H9 (cell line): ENCODE measurements at regions not wholly inside any gene's neighbourhood (a gene's known extent, or its start where the extent isn't known, plus 50 kb on each side); places are given as distances from the start of the nearest gene placed in this dataset.

Experiments
- DNase-seq: peaks from one replicate; pipeline ENCODE4 v3.0.0-alpha.2; 2017
- H2AFZ ChIP-seq: one replicate; pipeline ENCODE4 v1.6.1; 2013; ENCODE audit warnings: mild to moderate bottlenecking, low read length, control low read depth, moderate library complexity
- H2AK5ac ChIP-seq: 2 replicates; pipeline ENCODE4 v1.6.1; 2013; ENCODE audit warnings: low read length, control low read depth, mixed read lengths; ENCODE audit not compliant: insufficient read length
- H2BK120ac ChIP-seq: one replicate; pipeline ENCODE4 v1.6.1; 2013; ENCODE audit warnings: low read depth, mild to moderate bottlenecking, low read length, control low read depth, inconsistent platforms; ENCODE audit not compliant: poor library complexity, severe bottlenecking
- H2BK12ac ChIP-seq: 2 replicates; pipeline ENCODE4 v1.6.1; 2013; ENCODE audit warnings: low read length, control low read depth, mixed read lengths, low read depth; ENCODE audit not compliant: insufficient read length
- H2BK15ac ChIP-seq: 2 replicates; pipeline ENCODE4 v1.6.1; 2013; ENCODE audit warnings: low read depth, low read length, control low read depth
- H2BK20ac ChIP-seq: one replicate; pipeline ENCODE4 v1.6.1; 2013; ENCODE audit warnings: low read depth, mild to moderate bottlenecking, low read length, control low read depth, inconsistent platforms; ENCODE audit not compliant: poor library complexity, severe bottlenecking
- H2BK5ac ChIP-seq: 2 replicates; pipeline ENCODE4 v1.6.1; 2013; ENCODE audit warnings: low read length, control low read depth, mixed read lengths; ENCODE audit not compliant: insufficient read length
- H3K14ac ChIP-seq: 2 replicates; pipeline ENCODE4 v1.6.1; 2013; ENCODE audit warnings: low read length, control low read depth; ENCODE audit not compliant: insufficient read depth
- H3K18ac ChIP-seq: 2 replicates; pipeline ENCODE4 v1.6.1; 2013; ENCODE audit warnings: low read depth, mild to moderate bottlenecking, mixed read lengths, low read length, control low read depth; ENCODE audit not compliant: insufficient read length
- H3K23ac ChIP-seq: 2 replicates; pipeline ENCODE4 v1.6.1; 2013; ENCODE audit warnings: low read length, control low read depth, mixed read lengths, low read depth; ENCODE audit not compliant: insufficient read length
- H3K23me2 ChIP-seq: 2 replicates; pipeline ENCODE4 v1.6.1; 2013; ENCODE audit warnings: low read depth, mild to moderate bottlenecking, mixed read lengths, low read length, control low read depth; ENCODE audit not compliant: insufficient read length, poor library complexity, severe bottlenecking
- H3K27ac ChIP-seq: 2 replicates; pipeline ENCODE4 v1.5.1; 2013; ENCODE audit warnings: low read length, control low read depth, mixed read lengths, low read depth; ENCODE audit not compliant: insufficient read length
- H3K27me3 ChIP-seq: 2 replicates; pipeline ENCODE4 v1.6.1; 2013; ENCODE audit warnings: low read length, control low read depth, inconsistent platforms; ENCODE audit not compliant: insufficient read depth
- H3K4ac ChIP-seq: 2 replicates; pipeline ENCODE4 v1.6.1; 2013; ENCODE audit warnings: low read depth, mild to moderate bottlenecking, control low read depth, inconsistent platforms, low read length, moderate library complexity
- H3K4me1 ChIP-seq: 2 replicates; pipeline ENCODE4 v1.6.1; 2013; ENCODE audit warnings: low read length, control low read depth, inconsistent platforms; ENCODE audit not compliant: insufficient read depth
- H3K4me2 ChIP-seq: 2 replicates; pipeline ENCODE4 v1.6.1; 2013; ENCODE audit warnings: low read length, control low read depth, mixed read lengths; ENCODE audit not compliant: insufficient read length, insufficient read depth
- H3K56ac ChIP-seq: 2 replicates; pipeline ENCODE4 v1.6.1; 2013; ENCODE audit warnings: low read depth, mild to moderate bottlenecking, mixed read lengths, low read length, control low read depth; ENCODE audit not compliant: insufficient read length
- H3K79me1 ChIP-seq: 2 replicates; pipeline ENCODE4 v1.6.1; 2013; ENCODE audit warnings: low read depth, mild to moderate bottlenecking, moderate library complexity, low read length, control low read depth, inconsistent platforms; ENCODE audit not compliant: insufficient read depth, poor library complexity, severe bottlenecking
- H3K79me2 ChIP-seq: 2 replicates; pipeline ENCODE4 v1.6.1; 2013; ENCODE audit warnings: low read length, control low read depth, inconsistent platforms; ENCODE audit not compliant: insufficient read depth
- H3K9ac ChIP-seq: 2 replicates; pipeline ENCODE4 v1.6.1; 2013; ENCODE audit warnings: low read length, control low read depth, mixed read lengths; ENCODE audit not compliant: insufficient read length; ENCODE audit errors: extremely low read depth
- H3K9me3 ChIP-seq: one replicate; pipeline ENCODE4 v1.6.1; 2013; ENCODE audit warnings: low read depth, low read length, inconsistent platforms; ENCODE audit not compliant: control insufficient read depth
- H3T11ph ChIP-seq: one replicate; pipeline ENCODE4 v1.6.1; 2013; ENCODE audit warnings: mild to moderate bottlenecking, low read length, control low read depth, inconsistent platforms
- H4K20me1 ChIP-seq: one replicate; pipeline ENCODE4 v1.6.1; 2013; ENCODE audit not compliant: control insufficient read depth, insufficient read length, insufficient read depth
- H4K5ac ChIP-seq: 2 replicates; pipeline ENCODE4 v1.6.1; 2013; ENCODE audit warnings: low read depth, mild to moderate bottlenecking, mixed read lengths, low read length, control low read depth; ENCODE audit not compliant: insufficient read length
- H4K8ac ChIP-seq: replicated peaks from 2 replicates; pipeline ENCODE4 v1.6.1; 2013; ENCODE audit warnings: low read length, control low read depth, mixed read lengths, low read depth; ENCODE audit not compliant: insufficient read length
- H4K91ac ChIP-seq: 2 replicates; pipeline ENCODE4 v1.6.1; 2013; ENCODE audit warnings: low read depth, mild to moderate bottlenecking, moderate library complexity, mixed read lengths, low read length, control low read depth; ENCODE audit not compliant: insufficient read length
- H3K27ac Mint-ChIP-seq, 3 experiments: 2 replicates in 2 of 3; 3 replicates in 1 of 3; pipeline ENCODE4 v1.8.0; 2020 to 2021; ENCODE audit warnings: mixed read lengths in 3 of 3, mild to moderate bottlenecking in 1 of 3, moderate library complexity in 1 of 3
- H3K27me3 Mint-ChIP-seq: 2 replicates; pipeline ENCODE4 v1.8.0; 2021; ENCODE audit warnings: low read depth, mild to moderate bottlenecking, moderate library complexity, mixed read lengths
- H3K36me3 Mint-ChIP-seq, 3 experiments: 2 replicates in 2 of 3; 3 replicates in 1 of 3; pipeline ENCODE4 v1.8.0; 2020 to 2021; ENCODE audit warnings: low read depth in 3 of 3, mixed read lengths in 3 of 3; ENCODE audit not compliant: insufficient read depth in 1 of 3
- H3K4me1 Mint-ChIP-seq, 2 experiments: 2 replicates each; pipeline ENCODE4 v1.8.0; 2020; ENCODE audit warnings: mixed read lengths in 2 of 2
- H3K4me3 Mint-ChIP-seq, 2 experiments: 2 replicates in 1 of 2; 3 replicates in 1 of 2; pipeline ENCODE4 v1.8.0; 2020 to 2021; ENCODE audit warnings: mild to moderate bottlenecking in 2 of 2, mixed read lengths in 2 of 2, moderate library complexity in 1 of 2
- H3K9me3 Mint-ChIP-seq, 2 experiments: 2 replicates in 1 of 2; 3 replicates in 1 of 2; pipeline ENCODE4 v1.8.0; 2020; ENCODE audit warnings: mild to moderate bottlenecking in 2 of 2, mixed read lengths in 2 of 2, moderate library complexity in 1 of 2
- WGBS: extraction: QIAGEN DNeasy Blood & Tissue Kit; methylation state at CpG from one replicate; pipeline ENCODE4 v1.1.7; 2013; ENCODE audit warnings: missing lambda C conversion rate, low lambda C conversion rate, mixed read lengths; ENCODE audit not compliant: insufficient read length; ENCODE audit errors: extremely low coverage; 5-methylcytosine and 5-hydroxymethylcytosine counted together
- TF ChIP-seq, protein P1 (sequence below): fragments of 200-600 bp; sonication (generic); conservative IDR thresholded peaks from 3 replicates; pipeline ENCODE4 v1.8.0; 2021; ENCODE audit warnings: antibody characterized with exemption, mild to moderate bottlenecking

DNA sequence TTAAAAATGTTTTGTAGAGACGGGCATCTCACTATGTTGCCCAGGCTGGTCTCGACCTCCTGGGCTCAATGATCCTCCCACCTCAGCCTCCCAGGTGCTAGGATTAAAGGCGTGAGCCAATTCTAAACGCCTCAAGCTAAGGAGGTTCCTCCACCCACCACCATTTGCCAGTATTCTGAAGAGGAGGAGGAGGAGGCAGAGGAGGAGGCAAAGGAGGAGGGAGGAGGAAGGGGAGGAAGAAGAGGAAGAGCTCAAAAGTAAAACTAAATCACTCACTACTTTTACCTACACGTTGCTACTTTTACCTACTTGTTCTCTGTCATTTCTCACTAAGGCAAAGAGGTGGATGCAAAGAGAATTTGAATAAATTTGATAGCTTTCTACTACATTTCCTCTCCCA is 63.6 kb upstream of the ARID1B start:
- TF ChIP-seq, protein P1, sequence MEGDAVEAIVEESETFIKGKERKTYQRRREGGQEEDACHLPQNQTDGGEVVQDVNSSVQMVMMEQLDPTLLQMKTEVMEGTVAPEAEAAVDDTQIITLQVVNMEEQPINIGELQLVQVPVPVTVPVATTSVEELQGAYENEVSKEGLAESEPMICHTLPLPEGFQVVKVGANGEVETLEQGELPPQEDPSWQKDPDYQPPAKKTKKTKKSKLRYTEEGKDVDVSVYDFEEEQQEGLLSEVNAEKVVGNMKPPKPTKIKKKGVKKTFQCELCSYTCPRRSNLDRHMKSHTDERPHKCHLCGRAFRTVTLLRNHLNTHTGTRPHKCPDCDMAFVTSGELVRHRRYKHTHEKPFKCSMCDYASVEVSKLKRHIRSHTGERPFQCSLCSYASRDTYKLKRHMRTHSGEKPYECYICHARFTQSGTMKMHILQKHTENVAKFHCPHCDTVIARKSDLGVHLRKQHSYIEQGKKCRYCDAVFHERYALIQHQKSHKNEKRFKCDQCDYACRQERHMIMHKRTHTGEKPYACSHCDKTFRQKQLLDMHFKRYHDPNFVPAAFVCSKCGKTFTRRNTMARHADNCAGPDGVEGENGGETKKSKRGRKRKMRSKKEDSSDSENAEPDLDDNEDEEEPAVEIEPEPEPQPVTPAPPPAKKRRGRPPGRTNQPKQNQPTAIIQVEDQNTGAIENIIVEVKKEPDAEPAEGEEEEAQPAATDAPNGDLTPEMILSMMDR: no peak
- Histone ChIP-seq H2BK120ac (no peak overlapping the region), H3K4ac (no peak overlapping the region), H3K14ac (no peak overlapping the region), H2BK5ac (no peak overlapping the region), H3K23ac (no peak overlapping the region), H3K9me3 (no peaks in the 10 kb centered on the region), H4K20me1 (no peaks in the 10 kb centered on the region), H2BK12ac (no peak overlapping the region), H3K23me2 (no peaks in the 10 kb centered on the region), H4K91ac (no peak overlapping the region), H2AFZ (no peak overlapping the region), H3K4me2 (no peak overlapping the region), H3K27me3 (no peaks in the 10 kb centered on the region), H3K79me2 (no peaks in the 10 kb centered on the region), H4K8ac (no peak overlapping the region), H2BK15ac (no peak overlapping the region), H3K9ac (no peak overlapping the region), H3K18ac (no peak overlapping the region), H3K56ac (no peak overlapping the region), H3T11ph (no peak overlapping the region), H3K79me1 (no peaks in the 10 kb centered on the region), H2AK5ac (no peak overlapping the region), H4K5ac (no peak overlapping the region), H3K4me1 (no peaks in the 10 kb centered on the region), H2BK20ac (no peak overlapping the region), H3K27ac (no peak overlapping the region)
- Mint-ChIP-seq H3K27me3 (no peaks in the 10 kb centered on the region; the same call in 1 of the 2 replicates), H3K9me3 (peaks cover 0 to 2% of the 10 kb centered on the region in 2 experiments; a peak in 2 of 5 replicates), H3K4me3 (no peak overlapping the region), H3K4me1 (peaks cover 0 to 2% of the 10 kb centered on the region in 2 experiments; a peak in 2 of 4 replicates), H3K36me3 (peaks cover 0 to 3% (median 0%) of the 10 kb centered on the region in 3 experiments; a peak in 2 of 7 replicates), H3K27ac (no peak overlapping the region)
- WGBS: no CpG with 5 or more reads among the region's 5 CpGs
- no peak for DNase-seq
